ENCODE measurements at regions not wholly inside any gene's neighbourhood (a gene's known extent, or its start where the extent isn't known, plus 50 kb on each side); places are given as distances from the start of the nearest gene placed in this dataset.

DNA sequence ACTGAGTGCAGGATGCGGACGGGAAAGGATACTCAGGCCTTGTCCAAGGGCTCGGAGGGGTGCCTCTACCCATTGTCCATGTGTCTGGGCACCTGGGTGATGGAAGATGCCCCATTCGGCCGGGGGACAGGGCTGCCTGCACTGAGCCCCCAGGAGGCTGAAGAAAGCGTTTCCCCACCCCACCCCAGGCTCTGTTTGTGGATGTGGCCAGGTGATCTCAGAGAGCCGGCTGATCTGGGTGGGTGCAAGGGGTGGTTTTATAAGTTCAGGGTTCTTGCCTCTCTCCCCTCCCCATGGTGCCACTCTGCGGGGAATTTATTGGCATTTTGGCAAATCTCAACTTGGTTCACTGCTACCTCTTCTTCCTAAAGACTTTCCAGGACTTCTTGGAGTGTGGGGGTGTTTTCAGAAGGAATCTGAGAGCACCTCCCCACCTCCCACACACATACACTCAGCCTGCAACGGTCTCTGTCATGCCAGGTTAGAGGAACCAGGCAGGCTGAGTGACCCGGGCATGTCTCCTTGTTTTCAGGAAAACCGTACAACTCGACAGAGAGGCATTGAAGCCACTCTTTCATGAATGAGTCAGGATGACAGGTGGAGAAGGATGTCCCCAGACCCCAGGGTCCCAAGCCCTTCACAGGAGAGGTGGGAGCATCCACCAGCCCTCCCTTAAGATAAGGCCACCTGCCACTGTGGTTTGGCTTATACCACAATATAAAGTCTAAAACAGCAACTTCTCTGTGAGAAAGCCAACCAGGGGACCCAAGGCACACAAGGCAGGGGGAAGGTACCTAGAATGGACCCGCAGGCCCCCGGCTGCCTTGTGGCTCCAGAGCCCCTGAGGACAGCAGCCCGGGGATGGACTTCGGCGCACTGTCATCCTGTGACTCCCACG lies 174.9 kb downstream of the ETS2 start:
- DNase-seq: no peak

DNA sequence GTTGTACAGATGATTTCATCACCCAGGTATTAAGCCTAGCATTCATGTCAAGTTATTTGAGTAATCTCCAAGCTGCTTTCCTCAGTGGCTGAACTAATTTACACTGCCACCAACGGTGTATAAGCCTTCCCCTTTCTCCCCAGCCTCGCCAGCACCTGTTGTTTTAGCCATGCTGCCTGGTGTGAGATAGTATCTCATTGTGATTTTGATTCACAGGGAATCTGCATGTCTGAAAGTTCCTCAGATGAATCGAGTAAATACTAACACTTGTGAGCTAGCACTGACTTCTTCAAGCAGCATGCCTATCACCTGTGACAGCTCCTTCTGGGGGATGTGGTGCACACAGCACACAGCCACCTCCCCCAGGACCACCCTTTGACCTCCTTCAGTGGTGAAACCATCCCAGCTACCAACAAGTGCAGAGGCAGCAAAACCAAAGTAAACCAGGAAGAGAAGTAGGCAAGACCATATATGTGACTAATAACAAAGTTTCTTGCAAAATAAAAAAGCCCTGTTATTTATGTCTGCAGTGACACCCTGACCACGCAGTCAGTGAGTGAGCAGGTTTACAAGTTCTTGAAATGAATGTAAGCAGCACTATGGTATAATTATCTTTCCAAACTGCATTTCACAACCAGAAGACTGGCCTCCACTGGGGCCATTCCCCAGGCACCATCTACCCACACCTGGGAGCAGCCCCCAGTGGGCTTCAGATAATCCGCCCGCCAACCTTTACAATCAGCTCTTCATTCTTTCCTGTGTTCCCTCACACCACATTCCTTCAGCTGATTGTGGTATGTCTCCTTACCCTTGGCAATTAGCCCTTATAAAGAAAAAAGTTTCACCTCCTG lies 173.8 kb downstream of the ETS2 start:
- DNase-seq: no peak

DNA sequence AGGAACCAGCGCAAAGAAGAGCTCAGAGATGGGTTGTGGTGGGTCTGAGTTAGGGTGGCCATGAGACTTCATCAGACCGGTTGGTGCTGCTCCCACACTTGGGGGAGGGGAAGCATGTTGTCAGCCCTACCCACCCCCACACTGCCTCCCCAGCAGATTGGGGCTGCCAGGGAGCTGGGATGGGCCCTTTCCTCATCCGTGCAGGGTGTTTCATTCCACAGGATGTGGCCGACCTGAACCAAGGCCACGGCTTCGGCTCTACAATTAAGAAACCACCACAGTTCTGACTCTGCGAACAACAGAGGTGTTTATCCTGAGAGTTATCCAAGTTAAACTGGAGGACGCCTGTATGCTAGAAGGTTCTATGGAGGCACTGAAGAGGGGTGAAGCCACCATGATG lies 171.2 kb downstream of the ETS2 start:
- no peak for DNase-seq

DNA sequence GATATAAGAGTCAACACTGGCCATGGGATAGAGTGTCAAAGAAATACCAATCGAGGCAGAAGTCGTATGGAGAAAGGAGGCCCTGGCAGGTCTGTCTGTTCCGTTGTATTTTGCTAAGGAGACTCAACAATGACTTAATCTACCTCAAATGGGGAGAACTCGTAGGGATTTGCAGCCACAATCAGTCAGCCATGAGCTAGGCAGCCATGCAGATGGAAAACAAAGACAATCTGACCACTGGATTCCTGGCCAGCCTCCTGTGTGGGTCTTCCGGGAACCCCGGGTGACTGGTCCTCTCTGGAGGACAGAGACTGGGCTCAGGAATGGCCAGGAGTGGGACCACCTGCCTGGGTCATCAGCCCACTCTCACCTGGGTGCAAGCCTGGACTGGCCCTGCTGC lies 167.8 kb downstream of the ETS2 start:
- no peak for DNase-seq

DNA sequence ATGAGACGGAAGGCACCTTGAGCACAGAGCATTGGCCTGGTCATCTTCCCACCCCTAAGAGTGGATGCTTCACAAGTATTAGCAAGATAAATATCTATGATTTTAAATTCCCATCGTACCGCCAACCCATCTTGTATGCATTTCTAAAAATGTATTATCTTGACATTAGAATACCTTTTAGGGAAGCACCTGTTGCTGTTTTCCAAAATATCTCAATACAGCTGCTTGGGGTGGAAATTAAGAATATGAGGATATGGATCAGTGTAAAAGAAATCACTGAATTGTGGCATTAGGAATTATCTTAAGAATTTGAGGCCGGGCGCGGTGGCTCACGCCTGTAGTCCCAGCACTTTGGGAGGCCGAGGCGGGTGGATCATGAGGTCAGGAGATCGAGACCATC lies 166.3 kb downstream of the ETS2 start:
- no peak for DNase-seq

DNA sequence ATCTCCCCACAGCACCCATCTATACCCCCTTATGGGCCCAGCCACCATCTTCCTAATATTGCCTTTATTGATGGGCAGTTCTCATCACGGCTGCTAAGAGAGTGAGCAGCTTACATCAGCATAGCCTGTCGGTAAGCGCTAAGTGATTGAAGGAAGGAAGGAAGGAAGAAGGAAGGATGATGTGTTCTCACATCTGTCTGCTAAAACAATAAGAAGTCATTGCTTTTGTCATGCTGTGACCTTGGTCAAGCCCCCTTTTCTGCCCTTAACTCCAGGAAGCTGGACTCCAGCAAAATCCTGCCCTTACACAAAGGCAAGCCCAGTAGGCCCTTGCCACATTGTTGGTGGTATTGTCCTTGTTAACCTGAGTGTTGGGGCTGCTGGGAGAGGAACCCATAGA lies 165.0 kb downstream of the ETS2 start:
- no peak for DNase-seq

DNA sequence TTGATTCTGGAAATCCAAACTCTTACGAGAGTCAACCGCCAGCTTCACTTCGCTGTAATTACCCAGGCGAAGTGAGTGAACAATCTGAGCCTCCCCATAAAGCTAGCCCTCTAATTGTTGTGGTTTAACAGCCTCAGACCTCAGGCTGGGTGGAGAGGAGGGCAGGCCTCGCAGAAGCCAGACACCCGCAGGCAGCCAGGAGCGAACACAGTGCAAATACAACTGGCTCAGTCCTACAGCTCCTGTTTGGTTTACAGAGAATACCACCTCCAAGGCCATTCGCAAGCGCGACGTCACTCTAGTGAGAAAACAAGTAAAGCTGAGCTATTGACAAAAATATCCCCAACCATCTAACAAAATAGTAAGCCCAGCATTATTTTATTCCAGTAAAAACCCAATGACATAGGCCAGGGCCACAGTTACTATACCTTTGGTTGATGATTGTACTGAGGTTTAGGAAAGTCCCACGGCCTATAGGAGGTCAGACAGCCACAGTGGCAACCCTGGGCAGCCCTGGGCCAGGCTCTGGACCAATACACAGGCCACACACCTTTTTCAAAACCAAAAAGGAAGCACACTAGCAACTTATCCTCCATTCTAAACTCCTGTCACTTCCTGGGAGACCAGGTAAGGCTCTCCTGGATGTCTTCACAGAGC lies 163.3 kb downstream of the ETS2 start:
- no peak for DNase-seq

DNA sequence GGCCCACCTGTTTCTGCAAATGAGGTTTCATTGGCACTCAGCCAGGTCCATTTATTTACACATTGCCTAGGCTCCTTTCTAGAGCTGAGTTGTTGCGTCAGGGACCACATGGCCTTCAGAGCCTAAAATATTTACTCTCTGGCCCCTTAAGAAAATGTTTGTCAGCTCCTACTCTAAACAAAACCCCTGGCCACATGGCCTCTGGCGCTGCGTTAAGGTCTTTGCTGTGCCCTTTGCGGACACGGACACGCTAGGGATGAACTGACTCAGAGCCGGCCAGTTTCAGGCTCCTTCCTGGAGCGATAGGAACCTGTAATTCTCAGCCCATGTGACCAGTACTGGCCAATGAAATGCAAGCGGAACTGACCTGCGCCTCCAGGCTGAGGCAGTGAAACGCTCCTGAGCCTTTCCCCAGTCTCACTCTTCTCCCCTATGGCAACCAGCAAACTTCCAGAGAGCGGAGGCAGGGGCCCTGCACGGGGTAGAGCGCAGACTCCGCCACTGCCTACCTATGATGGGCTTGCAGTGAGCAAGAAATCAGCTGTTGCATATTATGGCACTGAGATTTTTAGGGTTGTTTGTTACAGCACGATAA lies 160.3 kb downstream of the ETS2 start:
- no peak for DNase-seq

DNA sequence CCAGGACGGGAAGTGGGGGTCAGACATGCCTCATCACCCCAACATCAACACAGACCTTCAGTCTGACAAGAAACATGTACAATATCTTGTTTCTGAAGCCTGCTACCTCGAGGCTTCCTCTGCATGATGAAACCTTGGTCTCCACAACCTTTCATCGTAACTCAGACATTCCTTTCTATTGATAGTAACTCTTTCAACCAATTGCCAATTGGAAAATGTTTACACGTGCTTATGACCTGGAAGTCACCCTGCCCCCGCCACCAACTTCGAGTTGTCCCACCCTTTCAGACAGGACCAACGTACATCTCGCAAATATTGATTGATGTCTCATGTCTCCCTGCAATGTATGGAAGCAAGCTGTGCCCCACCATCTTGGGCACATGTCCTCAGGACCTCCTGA lies 159.5 kb downstream of the ETS2 start:
- no peak for DNase-seq

DNA sequence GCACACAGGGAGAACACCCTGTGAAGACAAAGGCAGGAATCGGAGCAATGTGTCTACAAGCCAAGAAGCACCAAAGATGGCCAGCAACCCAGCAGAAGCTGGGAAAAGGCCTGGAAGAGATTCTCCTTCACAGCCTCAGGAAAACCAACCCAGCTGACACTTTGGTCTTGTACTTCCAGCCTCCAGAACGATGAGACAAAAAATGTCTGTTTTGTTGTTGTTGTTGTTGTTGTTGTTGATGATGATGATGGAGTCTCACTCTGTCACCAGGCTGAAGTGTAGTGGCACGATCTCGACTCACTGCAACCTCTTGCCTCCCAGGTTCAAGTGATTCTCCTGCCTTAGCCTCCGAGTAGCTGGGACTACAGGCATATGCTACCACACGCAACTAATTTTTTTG lies 157.3 kb downstream of the ETS2 start:
- no peak for DNase-seq

DNA sequence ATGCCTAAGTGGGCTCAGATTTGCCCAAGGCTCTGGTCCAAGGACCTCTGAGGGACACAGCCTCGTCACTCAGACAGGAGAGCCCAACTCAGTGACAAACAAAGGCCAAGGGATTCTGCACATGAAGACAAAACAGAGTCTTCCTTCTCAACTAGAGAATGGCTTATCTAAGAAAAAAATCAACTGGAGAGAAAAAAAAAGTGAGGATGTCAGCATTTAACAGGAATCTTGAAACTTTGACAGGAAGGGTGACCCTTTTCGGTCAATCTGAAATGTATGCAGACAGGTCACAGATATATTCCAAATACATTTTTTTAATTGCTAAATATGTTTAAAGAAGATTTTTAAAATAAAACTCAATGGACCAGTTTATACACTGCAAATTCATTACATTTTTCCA lies 154.5 kb downstream of the ETS2 start:
- no peak for DNase-seq

DNA sequence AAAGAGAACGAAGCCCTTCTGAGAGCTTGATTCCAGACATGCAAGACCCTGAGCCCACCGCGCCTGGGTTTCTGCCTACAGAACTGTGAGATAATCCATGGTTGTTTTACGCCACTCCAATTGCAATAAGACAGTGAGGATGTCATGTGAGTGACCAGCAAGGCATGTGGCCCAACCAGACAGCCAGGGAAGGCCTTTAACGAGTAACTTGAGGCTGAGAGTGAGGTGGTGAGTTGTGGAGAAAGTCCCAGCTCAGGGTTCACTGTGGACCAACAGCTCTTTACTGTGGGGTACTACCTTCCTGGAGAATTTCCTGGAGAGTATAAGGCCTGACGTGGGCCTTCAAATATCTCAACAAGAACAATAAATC lies 153.9 kb downstream of the ETS2 start:
- no peak for DNase-seq

DNA sequence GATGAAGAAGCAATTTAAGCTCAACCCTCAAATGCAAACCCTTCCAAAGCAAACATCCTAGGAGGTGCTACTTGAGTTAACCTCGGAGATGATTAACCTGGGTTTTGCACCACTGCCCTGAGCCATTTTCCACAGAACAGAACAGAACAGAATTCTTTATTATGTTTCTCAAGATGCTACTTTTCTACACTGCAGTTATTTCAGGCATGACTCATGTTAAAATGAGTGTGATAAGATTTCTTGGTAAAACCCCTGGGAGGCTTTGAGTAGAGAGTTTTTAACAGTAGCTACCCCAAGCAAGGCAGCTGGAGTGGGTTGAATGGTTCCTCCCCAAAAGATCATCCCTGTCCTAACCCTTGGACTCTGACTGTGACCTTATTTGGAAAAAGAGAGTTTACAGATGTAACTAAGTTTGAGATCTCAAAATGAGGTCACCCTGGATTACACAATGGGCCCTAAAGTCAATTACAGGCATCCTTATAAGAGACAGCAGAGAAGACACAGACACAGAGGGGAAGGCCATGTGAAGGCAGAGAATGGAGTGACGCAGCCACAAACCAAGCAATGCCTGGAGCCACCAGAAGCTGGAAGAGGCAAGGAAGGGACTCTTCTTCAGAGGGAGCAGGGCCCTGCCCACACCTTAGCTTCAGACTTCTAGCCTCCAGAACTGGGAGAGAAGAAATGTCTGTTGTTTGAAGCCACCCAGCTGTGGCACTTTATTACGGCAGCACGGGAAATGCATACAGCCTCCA lies 153.4 kb downstream of the ETS2 start:
- DNase-seq: no peak

DNA sequence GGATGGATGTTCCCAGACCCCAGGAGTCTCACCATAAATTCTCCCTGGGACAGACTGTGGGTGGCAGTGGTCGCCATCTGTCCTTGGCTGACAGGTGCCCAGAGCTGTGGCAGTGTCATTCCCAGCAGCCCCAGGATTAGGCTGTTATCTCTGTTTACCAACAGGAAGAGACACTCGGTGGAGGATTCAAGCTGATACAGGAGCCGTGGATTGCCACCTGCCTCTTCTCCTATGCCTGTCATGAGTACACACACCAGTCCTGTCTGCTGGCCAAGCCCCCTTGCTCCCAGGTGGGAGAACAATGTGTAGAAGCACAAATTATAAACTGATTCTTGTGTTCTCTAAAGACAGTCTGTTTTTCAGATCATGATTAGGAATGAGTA lies 152.6 kb downstream of the ETS2 start:
- no peak for DNase-seq

DNA sequence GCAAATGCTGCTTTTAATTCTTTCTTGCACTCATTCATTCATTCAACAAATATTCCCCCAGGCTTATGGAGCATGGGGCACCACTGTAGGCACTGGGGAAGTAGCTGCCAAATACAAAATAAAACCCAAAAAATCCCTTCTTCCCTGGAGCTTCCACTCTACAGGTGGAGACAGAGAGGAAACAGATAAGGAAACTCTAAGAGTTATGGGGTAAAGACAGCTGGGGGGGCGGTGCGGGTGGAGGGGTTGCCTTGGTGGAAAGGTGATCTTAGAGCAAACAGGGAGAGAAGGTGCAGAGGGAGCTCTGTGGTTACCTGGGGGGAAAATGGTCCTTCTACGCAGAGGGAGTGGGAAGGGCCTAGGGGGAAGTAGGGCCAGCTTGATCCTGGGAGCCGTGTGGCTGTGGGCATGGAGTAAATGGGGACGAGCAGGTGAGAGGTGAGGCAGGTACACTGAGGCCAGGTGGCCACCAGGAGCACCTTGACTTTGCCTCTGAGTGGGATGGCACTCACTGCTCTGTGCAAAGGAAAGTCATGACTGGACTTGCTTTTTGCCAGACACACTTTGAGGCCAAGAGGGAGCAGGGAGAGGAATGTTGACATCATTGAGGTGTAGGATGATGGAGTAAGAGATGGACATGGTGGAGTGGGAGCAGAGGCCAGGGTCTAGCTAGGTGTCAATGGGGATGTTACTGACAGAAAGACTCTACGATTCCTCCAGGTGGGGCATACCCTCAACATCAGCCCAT lies 152.0 kb downstream of the ETS2 start:
- DNase-seq: no peak

DNA sequence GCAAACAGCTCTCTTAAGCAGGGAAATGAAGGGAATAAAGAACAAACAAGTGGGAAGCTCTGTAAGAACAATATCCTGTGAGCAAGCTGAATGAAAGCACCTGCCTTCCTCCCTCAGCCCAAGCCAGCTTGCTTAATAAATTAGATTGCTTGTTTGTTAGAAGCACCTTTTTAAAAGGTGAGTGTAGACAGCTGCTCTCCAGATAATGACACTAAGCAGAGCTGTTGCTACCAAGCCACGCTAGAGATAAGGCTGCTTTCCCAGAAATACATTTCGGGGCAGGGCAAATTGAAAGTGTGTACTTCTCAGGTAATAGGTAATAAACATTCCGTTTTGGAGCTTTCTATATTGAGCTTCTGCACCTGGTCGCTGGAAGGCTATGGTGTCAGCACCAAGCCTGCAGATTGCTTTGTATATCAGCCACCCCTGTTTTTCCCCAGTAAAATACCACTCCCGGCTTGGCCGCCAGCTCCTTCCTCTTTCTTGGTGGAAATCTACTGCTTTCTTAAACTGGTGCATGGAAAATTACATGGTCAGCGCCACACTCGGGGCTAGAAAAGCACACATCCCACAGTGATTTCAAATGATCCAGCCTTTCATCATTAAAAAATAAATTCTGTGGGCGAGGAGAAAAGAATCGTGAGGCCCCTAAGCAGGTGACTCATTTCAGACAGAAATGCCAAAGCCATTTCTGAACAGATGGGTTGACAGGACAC lies 151.3 kb downstream of the ETS2 start:
- no peak for DNase-seq

DNA sequence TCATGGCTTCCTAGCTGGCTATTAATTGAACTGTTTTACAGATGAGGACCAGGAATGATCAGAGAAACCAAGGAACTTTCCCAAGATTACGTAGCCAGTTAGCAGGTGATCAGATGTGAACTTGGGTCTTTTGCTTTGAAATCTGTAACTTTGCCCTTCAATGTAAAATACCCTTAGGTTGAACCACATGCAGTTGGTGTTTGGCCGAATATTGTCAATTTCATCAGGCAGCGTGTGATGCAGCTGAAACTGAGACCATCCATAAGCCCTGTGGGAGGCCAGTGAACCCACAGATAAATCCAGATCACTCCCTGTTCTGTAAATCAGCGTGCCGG lies 150.8 kb downstream of the ETS2 start:
- DNase-seq: no peak

DNA sequence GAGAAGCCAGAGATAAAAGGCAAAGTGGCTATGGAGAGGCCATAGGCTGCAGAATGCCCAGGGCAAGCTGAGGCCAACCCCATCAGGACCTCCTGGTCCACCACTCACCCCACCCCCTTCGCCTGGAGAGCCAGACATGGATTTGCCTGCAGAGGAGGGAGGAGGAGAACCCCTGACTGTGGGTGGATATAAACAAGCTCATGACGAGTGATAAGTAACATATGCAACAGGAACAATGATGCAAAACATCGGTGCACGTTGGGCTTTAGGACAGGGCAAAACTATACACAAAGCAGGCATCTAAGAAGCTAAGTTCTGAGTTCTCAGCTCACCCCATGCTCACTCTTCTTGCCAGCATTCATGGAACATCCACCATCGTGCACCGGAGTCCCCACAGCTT lies 150.3 kb downstream of the ETS2 start:
- no peak for DNase-seq

DNA sequence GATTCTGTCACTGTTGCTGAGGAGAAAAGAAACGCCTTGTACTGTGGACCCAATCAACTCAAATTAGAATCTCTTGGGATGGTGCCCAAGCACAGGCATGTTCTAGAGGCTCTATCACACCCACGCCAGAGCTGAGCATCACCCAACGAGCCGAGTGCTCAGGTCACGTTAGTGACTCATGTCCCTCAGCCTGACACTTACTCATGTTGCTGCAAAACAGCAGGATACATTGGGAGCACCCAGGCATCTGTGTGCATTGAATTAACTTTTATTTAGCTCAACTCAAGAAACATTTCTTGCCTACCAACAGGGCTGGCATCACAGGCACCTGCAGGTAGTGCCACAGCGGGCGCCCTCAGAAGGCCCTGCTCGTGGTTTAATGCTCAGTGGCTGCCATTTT lies 149.8 kb downstream of the ETS2 start:
- no peak for DNase-seq

DNA sequence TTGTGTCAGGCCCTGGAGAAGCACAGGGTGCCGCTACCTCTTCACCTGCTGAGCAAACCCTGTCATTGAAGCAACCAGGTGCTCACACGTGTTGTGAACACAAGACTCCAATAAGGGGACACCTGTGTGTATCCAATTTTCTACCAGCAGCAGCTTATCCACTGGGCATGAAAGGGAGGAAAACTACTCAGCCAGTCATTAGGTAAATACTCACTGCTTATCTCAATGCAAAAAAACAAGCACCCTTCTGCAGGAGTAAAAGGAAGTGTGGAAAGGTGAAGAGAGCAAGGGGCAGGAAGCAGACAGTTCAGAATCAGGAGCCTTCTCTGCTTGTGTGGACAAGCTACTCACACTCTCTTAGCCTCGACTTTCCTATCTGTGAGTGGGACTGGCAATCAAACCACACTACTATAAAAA lies 148.9 kb downstream of the ETS2 start:
- DNase-seq: no peak

DNA sequence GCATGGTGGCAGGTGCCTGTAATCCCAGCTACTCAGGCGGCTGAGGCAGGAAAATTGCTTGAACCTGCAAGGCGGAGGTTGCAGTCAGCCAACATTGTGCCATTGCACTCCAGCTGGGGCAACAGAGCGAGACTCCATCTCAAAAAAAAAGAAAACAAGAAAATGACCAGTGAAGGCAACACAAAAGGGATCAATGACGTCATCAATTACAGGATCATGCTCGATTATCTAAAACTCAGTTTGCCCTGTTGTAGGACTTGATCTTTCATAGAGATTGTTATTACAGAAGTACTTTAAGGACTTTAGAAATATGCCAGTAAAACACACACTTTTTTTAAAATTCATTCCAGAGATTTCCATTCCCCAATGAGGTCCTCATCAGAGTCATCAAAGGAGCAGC lies 147.8 kb downstream of the ETS2 start:
- no peak for DNase-seq

All from DMS 273 treated with DMSO at 0.1 percent for 48 hours (cell line).